Fibroblast of pulmonary artery (primary cell): ENCODE measurements at regions not wholly inside any gene's neighbourhood (a gene's known extent, or its start where the extent isn't known, plus 50 kb on each side); places are given as distances from the start of the nearest gene placed in this dataset.

Experiments used
- DNase-seq: peaks from one replicate; pipeline ENCODE4 v3.0.0-alpha.2; 2010; ENCODE audit warnings: low read depth
- H3K4me3 ChIP-seq: replicated peaks from 2 replicates; pipeline ENCODE4 v1.5.1; 2011; ENCODE audit warnings: low read depth, mild to moderate bottlenecking, control low read depth, low read length, moderate library complexity
- CTCF ChIP-seq: IDR thresholded peaks from 2 replicates; pipeline ENCODE4 v1.5.1; 2011; ENCODE audit warnings: mild to moderate bottlenecking, control low read depth, low read length, inconsistent platforms; ENCODE audit errors: missing control alignments

GRCh38 chr2:6493266-6493665 lies 372.4 kb downstream of the CMPK2 start:
- no peak for DNase-seq
- no peak overlapping the region for H3K4me3 ChIP-seq
- TF ChIP-seq CTCF, result no peak

GRCh38 chr2:6493669-6494068 lies 372.0 kb downstream of the CMPK2 start:
- DNase-seq, result no peak
- no peak for TF ChIP-seq CTCF
- H3K4me3 ChIP-seq, result no peak overlapping the region

GRCh38 chr2:6495466-6495865 lies 370.2 kb downstream of the CMPK2 start:
- DNase-seq, result no peak
- H3K4me3 ChIP-seq, result no peak overlapping the region
- TF ChIP-seq CTCF, result no peak

- H3K4me3 ChIP-seq, result no peak overlapping the region
- DNase-seq, result no peak
- no peak for TF ChIP-seq CTCF
Observed at GRCh38 chr2:6496376-6496775, 369.3 kb downstream of the CMPK2 start.

- no peak for DNase-seq
- no peak overlapping the region for H3K4me3 ChIP-seq
- no peak for TF ChIP-seq CTCF
Observed at GRCh38 chr2:6497048-6497447, 368.7 kb downstream of the CMPK2 start.

GRCh38 chr2:6498841-6499240 lies 366.9 kb downstream of the CMPK2 start:
- no peak for DNase-seq
- TF ChIP-seq CTCF, result no peak
- H3K4me3 ChIP-seq, result no peak overlapping the region

GRCh38 chr2:6499691-6500090 lies 366.0 kb downstream of the CMPK2 start:
- no peak for TF ChIP-seq CTCF
- no peak overlapping the region for H3K4me3 ChIP-seq
- no peak for DNase-seq
